ENCODE measurements at regions not wholly inside any gene's neighbourhood (a gene's known extent, or its start where the extent isn't known, plus 50 kb on each side); places are given as distances from the start of the nearest gene placed in this dataset.

DNA sequence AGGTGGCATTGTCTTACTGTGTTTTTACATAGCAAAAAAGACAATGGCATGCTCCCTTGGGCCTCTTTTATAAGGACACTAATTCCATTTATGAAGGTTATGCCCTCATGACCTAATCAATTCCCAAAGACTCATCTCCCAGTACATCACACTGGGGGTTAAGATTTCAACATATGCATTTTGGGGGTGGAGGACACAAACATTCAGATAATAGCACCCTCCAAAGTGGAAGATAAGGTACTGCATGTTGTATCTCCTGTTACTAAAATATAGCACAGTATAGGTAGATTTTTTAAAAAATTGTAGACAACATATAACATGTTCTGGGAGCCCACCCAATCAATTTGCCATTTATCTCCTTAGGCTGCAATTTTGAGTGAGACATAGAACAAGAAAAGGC lies 221.2 kb downstream of the LIG4 start:
- TF ChIP-seq, protein P1, sequence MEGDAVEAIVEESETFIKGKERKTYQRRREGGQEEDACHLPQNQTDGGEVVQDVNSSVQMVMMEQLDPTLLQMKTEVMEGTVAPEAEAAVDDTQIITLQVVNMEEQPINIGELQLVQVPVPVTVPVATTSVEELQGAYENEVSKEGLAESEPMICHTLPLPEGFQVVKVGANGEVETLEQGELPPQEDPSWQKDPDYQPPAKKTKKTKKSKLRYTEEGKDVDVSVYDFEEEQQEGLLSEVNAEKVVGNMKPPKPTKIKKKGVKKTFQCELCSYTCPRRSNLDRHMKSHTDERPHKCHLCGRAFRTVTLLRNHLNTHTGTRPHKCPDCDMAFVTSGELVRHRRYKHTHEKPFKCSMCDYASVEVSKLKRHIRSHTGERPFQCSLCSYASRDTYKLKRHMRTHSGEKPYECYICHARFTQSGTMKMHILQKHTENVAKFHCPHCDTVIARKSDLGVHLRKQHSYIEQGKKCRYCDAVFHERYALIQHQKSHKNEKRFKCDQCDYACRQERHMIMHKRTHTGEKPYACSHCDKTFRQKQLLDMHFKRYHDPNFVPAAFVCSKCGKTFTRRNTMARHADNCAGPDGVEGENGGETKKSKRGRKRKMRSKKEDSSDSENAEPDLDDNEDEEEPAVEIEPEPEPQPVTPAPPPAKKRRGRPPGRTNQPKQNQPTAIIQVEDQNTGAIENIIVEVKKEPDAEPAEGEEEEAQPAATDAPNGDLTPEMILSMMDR (IDR thresholded peaks at IDR 0.05; ENCODE audit: control insufficient read depth, insufficient read depth, low read depth, low read length, missing control alignments) = no peak
- no peak for DNase-seq (ENCODE audit: low read depth)
- H3K4me3 ChIP-seq (ENCODE audit: control insufficient read depth, low read depth, low read length) = no peak overlapping the region

DNA sequence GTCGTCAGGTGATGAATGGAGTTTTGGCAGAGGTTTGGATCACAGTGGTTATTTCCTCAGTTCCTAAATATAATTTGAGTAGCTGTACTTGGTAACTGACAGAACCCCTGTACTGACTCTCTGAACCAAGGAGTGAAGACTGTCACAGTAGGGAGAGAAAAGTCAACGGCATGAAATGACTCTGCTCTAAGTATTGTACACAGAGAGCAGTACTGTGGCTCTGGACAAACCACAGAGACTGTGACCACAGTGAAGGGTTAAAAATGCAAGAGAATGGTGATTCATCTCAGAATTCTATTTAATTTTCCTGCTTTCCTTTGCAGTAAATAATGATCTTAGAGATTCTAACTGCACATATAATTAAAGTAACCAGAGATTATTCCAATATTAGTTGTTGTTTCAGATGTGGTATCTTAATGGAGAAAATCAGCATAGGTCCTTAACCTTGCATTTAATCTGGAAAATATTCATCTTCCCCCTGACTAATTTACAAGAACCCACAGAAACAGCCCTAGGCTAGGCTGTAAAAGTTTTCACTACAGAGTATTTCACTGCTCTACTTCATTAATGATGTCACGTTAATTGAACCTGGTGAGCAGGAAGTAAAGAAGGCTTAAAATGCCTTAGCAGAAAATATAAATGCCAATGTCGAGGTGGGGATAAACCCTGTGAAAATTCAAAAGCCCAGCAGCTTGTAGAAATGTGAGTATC lies 221.9 kb downstream of the LIG4 start:
- TF ChIP-seq, protein P1 (IDR thresholded peaks at IDR 0.05; ENCODE audit: control insufficient read depth, insufficient read depth, low read depth, low read length, missing control alignments) = no peak
- no peak for DNase-seq (ENCODE audit: low read depth)
- no peak overlapping the region for H3K4me3 ChIP-seq (ENCODE audit: control insufficient read depth, low read depth, low read length)

DNA sequence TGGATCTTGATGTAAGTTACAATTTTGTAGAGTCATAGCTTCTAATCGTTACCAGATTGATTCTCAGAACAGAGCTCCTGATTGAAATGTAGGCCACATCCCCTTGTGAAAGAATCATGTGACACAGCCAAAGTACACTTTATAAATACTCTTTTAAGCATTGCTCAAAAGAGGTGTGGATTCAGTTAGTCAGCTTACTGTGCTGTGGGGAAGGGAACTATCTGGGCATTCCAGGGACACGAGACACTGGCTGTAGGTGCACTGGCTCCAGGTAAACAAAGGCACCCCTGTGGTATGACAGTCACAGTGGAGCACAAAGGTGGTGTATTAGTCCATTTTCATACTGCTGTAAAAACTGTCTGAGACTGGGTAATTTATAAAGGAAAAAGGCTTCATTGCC lies 222.8 kb downstream of the LIG4 start:
- no peak overlapping the region for H3K4me3 ChIP-seq (ENCODE audit: control insufficient read depth, low read depth, low read length)
- DNase-seq (ENCODE audit: low read depth) = no peak
- TF ChIP-seq, protein P1 (IDR thresholded peaks at IDR 0.05; ENCODE audit: control insufficient read depth, insufficient read depth, low read depth, low read length, missing control alignments) = no peak

DNA sequence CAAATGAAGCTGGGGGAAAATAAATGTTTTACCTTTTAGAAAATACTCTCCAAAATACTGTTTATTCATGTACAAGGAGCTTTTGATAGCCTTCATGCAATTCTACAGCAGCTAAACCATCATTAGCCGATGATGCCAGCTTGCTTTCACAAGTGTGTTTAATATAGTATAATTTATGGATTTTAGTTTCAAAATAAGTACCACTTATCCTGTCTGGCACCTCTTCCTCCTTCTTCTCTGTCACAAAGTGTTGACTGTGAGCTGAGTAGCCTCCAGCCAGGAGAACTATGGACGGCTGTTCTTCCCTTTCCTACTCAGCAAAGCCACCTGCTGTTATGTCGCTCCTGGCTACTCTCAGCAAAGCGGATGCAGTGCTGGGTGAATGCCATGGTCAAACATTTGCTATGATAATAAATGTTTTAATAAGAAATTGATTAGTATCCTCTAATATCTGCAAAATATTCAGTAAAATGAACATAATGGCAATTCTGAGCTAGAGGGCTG lies 238.2 kb downstream of the LIG4 start:
- H3K4me3 ChIP-seq (ENCODE audit: control insufficient read depth, low read depth, low read length) = no peak overlapping the region
- TF ChIP-seq, protein P1 (IDR thresholded peaks at IDR 0.05; ENCODE audit: control insufficient read depth, insufficient read depth, low read depth, low read length, missing control alignments) = no peak
- DNase-seq (ENCODE audit: low read depth) = no peak

DNA sequence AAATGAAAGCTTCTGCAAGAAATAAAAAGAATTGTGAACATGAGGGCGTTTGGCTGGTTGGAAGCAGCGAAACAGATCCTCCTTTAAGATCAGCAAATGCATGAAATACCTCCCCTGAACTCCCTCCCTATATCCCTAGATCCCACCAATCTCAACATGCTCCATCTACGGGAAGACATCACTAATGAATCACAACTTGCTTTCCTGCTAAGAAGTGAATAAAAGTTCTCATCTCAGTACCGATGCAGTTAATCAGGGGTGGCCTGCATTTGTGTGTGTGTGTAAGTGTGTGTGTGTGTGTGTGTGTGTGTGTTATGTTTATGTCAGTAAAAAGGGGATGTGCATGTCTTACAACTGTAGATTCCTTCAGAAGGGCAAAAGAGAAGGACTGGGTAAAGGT lies 238.7 kb downstream of the LIG4 start:
- TF ChIP-seq, protein P1 (IDR thresholded peaks at IDR 0.05; ENCODE audit: control insufficient read depth, insufficient read depth, low read depth, low read length, missing control alignments) = no peak
- DNase-seq (ENCODE audit: low read depth) = no peak
- H3K4me3 ChIP-seq (ENCODE audit: control insufficient read depth, low read depth, low read length) = no peak overlapping the region

DNA sequence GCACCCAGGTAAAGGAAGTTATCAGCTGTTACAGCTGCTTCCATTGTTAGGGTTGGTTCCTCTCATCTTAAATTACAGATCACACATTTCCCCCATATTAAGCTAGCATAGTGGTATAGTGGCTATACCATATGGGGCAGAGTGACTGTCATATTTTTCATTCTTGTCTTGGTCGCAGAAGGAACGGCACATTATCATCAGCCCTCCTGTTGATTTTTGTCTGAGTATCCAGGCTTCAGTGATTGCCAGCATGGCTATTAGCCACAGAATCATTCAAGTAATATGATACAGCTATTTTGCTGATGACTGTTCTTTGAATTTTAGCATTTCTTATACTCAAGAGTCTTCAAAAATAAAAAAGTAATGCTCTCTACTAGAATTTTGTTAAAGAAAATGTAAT lies 240.9 kb downstream of the LIG4 start:
- no peak overlapping the region for H3K4me3 ChIP-seq (ENCODE audit: control insufficient read depth, low read depth, low read length)
- no peak for DNase-seq (ENCODE audit: low read depth)
- TF ChIP-seq, protein P1 (IDR thresholded peaks at IDR 0.05; ENCODE audit: control insufficient read depth, insufficient read depth, low read depth, low read length, missing control alignments) = no peak
